Ramos (cell line): ENCODE measurements at regions not wholly inside any gene's neighbourhood (a gene's known extent, or its start where the extent isn't known, plus 50 kb on each side); places are given as distances from the start of the nearest gene placed in this dataset.

Source experiments
- in situ Hi-C: fragments of 300-500 bp; cut with MboI; formaldehyde crosslinking; loops from one replicate; pipeline ENCODE4 v1.14.3; 2022; ENCODE audit warnings: low sequenced_read_pairs; ENCODE audit not compliant: unreplicated experiment

DNA sequence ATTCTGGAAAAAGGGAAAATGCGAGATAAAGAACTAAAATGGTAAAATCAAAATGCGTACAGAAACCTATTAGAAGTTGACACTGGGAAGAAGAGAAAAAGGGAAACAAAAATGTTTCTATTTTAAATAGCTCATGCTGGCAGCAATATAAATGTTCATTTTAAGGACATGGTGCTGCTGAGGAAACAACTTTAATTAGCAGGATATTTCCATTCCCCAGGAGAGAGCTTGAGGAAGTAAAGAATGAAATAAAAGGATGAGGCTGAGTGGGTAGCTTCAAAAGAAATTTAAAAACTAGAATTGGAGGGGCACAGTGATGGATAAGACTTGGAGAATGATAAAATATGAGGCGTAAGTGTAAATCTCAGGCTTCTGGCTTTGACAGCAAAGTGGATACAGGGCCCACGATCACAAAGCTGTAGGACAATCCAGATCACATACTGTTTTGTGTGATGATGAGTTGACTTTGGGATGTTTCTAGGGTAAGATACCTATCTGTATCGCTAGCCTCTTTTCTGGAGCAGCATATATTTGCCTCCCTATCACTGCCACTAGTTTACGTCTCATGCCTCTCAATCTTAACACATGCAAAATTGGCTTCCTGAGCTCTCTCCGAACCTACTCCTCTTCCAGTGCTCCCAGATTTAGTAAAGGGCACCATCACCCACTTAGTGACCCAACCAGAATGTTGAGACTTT is 571.3 kb upstream of the MIR17HG start:
- in situ Hi-C loops = no loop called here

DNA sequence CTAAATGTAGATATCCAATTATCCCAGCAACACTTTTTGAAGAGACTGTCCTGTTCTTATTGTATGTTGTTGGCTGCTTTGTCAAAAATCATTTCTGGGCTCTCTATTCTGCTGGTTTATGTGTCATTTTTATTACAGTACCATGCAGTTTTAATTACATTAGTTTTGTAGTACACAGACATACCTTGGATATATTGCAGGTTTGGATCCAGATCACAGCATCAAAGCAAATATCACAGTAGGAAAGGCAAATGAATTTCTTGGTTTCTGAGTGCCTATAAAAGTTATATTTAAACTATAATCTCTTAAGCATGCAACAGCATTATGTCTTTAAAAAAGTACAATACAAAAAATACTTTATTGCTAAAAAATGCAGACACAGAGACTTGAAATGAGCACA is 564.2 kb upstream of the MIR17HG start:
- in situ Hi-C loops = no loop called here

DNA sequence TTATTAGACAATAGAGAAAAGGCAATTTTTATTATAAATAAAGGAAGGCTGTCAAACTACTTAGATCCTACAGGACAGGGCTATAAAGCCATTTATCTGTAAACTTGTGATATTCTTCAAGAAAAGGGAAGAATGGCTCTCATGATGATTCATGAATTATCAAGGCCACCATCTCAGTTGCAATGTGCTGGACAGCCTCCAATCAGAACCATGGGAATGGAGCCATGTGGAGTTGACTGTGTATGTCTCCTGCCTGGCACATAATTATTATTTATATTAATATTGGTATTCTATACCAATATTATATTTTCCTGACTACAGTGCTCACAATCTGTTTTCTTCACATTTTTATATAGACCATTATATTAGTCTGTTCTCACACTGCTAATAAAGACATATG is 560.5 kb upstream of the MIR17HG start:
- in situ Hi-C loops = no loop called here

DNA sequence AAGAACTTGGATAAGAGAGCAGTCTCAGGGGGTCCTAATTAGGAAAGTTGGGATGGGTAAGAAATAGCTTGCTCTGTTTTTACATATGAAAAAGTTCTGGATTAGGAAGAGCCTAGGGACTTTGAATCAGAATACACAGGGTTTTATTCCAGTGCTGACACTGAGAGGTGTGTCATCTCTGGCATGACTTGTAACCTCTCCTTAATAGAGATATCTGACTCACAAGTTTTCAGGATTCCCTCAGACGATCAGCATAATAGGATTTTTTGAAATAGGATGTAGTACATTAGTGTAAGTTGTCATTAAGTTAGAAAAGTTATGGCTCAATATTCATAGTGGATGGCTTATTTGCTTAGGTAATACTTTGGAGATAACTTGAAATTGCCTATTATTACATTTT is 555.2 kb upstream of the MIR17HG start:
- in situ Hi-C loops = no loop called here

DNA sequence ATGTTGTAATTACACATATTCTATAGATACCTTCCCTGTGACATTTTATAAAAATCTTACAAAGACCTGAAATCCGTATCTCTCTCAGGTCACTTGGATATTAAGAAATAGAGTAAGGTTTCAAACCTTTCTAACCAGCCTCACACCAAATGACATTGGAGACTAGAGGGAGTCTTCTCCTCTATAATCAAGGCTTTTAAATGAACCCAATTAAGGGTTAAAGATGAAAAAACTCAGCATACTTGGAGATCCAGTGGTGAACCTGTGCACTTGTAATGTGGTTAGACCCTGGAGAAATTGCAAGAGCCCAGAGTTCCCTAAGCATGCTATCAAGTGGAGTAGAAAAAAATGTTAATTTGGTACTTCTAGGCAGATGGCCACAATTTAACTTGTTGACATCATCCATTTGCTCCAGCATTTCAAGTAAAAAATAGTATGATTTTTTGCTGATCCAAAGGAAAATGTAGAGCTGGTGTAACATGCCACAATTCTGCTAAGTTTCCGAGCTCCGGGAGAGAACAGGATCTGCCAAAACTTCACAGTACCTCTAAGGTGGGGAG is 554.1 kb upstream of the MIR17HG start:
- in situ Hi-C loops = no loop called here

DNA sequence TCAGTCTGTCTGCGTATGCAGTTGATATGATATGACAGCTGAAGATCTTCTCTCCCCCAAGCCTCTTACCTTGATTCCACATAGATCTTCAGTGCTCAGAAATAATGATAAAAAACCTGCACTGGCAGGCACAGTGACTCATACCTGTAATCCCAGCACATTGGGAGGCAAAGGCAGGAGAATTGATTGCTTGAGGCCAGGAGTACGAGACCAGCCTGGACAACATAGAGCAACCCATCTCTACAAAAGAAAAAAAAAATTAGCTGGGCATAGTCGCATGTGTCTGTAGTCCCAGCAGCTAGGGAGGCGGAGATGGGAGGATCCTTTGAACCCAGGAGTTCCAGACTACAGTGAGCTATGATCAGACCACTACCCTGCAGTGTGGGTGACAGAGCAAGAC is 551.0 kb upstream of the MIR17HG start:
- in situ Hi-C loops = no loop called here

DNA sequence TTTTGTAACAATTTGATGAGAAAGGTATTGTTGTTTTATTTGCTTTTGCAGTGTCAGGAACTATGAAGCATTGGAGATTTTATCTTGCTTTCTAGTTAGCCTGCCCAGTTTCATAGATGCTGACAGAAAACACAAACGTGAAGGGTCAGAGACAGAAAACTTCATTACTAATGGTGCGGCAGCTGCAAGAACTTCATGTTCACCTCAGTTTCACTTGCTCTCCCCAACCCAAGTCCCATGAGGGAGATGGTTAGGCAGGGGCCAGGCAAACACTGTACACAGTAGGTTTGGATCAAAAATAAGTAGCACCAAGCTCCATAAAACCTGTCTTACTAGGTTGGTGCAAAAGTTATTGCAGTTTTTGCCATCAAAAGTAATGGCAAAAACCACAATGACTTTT is 550.2 kb upstream of the MIR17HG start:
- in situ Hi-C loops = no loop called here

DNA sequence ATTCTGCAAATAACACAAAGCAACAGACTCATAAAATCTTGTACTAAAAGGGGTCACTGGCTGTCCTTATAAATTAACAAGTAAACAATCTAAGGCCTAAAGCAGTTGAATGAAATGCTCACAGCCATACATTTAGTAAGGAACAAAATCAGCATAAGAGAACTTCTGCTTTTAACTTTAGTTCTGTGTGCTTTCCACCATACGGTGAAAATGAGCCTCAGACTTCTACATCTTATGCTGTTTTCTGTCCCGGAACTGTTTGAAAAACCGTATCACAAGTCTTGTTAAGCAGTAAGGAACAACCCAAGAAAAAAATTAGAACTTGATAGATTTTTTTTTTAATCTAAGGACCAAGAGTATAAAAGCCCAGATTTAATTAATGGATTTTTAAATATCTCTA is 549.1 kb upstream of the MIR17HG start:
- in situ Hi-C loops = no loop called here

DNA sequence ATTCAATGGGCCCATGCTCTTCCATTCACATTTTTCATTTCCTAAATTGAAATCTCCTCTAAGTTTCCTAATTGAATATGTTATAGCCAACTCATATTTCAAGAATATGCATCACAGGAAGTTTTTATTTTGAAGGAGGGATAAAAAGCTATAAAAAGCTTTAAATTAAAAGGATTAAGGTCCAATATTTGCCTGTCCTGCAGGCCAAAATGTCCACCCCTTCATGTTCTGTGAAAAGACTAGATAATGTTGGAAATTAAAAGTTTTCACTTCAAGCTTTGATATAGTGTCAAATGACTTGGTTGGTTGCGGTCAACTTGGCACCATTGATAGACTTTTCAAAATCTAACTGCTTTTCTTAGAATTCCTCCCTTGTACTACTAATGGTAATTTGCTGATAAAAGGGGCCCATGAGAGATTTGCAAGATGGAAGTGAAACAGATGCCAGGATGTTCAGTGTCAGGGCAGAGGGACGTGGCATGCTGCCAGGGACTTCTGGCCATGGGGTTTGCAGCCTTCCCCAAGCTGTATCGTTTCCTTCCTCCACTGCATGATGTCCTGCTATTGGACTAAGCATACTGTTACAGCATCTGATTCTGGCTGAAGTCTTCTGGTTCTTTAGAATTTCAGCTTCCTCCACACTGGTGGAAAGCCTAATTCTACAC is 547.3 kb upstream of the MIR17HG start:
- in situ Hi-C loops = no loop called here

DNA sequence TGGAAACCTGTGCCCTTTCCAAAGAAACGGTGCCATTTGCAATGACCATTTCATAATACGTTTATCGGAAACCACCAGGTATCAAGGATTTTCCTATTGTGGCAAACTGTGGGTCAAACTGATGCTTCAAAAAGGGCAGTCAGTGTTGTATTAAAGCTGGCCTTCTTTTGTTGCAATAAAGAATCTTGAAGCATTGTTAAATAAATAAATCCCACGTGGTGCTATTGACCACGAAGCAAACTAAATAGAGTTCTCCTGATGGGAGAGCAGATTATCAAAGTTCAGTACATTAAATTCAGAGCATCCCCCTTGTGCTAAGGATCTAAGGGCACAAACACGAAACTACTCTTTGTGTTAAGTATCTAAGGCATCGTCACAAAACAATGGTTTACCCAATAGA is 545.9 kb upstream of the MIR17HG start:
- in situ Hi-C loops = no loop called here

DNA sequence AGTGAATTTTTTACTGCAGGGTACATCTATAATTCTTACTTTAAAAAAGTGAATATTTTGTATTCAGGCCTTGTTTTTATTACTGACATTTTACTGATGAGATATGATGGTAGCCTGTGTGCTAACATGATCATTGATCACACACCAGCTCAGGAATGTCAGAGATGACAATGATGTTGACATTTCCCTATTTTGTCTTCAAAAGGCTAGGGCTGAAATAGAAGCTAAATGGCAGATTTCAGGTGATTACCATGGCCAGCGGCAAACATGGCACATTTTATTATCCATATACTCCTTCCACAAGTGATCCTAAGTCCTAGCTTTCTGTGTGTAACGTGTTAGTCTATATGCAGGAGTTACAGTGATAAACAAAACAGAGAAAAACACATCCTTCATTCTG is 544.3 kb upstream of the MIR17HG start:
- in situ Hi-C loops = no loop called here

DNA sequence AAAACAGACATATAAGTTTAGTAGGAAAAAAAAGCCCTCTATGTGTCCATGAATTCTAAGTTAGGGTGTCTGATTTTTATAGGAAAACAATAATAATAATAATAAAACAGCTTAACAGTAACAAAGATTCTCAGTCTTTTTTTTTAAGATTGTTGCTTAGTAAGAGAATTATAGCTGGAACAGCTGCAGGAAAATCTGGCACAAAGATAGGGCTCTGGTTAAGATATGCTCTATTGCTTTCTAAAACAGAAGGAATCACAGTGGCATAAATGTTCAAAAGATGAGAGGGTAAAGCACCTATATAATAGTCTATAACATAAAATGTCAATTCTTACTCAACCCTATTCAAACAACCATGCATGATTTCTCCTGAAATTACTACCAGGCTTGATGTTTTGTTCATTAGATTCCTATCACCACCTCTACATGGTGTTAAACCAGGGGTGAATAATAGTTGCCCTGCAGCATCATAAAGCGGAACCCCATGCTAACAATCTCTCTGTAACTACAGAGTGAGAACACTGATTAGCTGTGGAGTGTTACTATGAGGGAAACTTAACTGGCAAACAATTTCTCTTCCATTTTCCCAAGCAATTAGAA is 541.4 kb upstream of the MIR17HG start:
- in situ Hi-C loops = no loop called here

DNA sequence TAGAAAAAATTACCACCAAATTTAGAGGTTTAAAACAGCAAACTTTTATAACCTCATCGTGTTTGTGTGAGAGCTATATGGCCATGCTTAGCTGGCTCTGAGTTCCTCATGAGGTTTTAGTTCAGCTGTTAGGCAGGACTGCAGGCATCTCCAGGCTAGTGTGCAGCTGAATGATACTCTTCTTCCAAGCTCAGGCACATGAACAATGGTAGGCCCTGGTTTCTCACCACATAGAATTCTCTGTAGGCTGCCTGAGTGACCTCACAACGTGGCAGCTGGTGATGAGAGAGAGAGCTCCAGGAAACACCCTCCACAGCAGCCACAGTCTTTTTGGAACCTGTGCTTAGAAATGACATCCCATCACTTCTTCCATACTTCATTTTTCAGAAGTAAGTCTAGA is 540.6 kb upstream of the MIR17HG start:
- in situ Hi-C loops = no loop called here

DNA sequence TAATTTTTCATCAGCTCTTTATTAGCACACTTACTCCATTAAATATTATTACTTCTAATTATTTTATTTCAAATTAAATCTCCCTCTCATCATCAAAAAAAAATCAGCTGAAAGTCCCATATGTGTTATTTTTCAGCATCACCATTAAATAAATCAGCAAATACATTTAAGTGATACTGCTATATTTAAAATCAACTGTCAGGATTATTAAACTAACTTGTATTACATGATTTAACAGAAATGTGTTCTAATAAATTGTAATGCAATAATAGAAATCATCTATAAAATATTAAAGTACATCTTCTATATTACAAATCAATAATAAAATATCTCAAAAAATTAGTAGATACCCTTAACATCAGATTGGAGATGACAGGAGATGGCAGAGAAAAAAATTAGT is 538.6 kb upstream of the MIR17HG start:
- in situ Hi-C loops = no loop called here

DNA sequence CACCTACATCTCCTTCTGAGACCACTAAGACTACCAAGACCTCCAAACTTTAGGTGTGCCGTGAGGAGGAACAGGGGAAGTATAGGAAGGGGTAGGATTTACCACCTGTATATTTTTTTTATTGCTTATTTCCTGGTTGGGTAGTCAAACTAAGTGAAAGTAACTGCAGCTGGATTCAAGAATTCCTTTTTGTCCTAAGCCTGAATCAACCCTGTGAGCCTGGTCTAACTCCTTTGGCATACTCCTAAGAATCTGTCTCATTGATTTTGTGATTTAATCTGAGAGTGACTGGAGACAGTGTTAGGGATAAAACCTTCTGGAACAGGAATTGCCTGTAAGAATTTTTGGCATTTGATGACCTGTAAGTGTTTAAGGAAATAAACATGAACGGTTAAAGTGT is 523.5 kb upstream of the MIR17HG start:
- in situ Hi-C loops = no loop called here

DNA sequence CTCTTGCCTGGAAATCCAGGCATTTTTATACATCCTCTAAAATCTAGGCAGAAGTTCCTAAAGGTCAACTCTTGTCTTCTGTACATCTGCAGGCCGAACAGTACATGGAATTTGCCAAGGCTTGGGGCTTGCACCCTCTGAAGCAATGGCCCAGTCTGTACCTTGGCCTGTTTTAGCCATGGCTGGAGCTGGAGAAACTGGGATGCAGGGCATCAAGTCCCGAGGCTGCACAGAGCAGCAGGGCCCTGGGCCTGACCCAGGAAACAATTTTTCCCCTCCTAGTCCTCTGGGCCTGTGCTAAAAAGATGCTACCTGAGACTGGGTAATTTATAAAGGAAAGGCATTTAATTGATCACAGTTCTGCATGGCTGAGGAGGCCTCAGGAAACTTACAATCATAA is 520.8 kb upstream of the MIR17HG start:
- in situ Hi-C loops = no loop called here

DNA sequence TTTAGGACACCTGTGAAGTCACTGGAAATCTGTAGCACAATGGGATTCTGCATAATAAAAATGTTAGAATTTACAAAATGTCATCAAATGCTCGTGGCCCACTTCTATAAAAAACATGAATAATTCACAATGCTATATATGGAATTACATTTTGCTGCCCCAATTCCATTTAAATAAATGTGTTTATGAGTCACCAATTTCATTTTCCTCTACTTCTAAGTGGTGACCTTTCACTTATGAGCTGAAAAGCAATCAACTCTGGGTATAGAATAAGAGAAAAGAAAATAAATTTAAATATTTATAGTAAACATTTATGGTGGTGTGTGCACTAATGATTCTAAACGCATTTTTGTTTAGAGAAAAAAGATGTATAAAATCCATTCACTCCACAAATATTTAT is 516.7 kb upstream of the MIR17HG start:
- in situ Hi-C loops = no loop called here

DNA sequence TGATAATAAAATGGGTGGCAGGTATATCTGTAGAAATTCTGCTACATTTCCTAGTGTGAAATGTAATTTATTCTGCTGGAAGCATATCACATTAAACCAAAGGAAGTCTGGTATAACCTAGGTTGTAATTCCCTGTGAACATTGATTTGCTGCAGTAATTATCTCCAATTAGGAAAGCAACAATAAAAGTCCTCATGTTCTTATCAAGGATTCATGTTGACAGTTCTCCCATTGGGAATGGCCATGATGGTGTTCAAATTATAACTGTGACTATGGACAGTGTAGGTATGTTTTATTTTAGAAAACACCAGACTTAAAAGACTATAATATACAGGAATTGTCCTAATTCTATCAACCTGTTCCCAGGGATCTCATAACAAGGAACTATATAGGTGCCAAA is 513.5 kb upstream of the MIR17HG start:
- in situ Hi-C loops = no loop called here

DNA sequence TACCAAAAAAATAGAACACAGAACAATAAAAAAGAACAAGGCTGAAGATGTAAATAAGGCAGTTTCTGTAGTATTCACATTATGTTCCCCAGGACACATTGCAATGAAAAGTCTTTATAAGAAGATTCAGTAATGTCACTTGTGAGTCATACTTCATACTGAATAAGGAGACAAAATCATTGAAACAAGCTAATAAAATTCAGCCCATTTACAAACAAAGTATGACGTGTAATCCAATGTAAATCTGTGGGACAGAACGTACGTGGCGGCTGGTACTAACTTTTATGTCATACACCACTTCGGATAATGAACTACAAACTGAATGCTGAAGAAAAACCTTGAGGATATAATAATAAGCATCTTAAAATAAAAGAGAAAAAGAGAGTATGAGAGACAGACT is 512.8 kb upstream of the MIR17HG start:
- in situ Hi-C loops = no loop called here

DNA sequence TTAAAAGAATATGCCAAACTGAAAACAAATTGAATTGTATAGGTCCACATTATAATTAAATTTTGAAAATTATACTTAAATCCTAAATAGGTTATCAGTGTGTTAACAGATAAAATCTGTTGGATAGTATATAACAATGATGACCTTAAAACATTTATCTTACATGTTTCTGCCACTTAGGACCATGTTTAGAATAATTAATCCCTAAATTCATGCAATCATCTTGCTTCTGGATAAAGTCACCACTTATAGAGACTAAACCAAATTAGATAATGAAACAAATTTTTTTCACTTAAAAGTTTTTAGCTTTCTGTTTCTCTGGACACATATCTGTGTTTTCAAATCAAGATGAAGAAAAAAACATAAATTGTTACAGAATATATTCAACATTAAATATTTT is 511.7 kb upstream of the MIR17HG start:
- in situ Hi-C loops = no loop called here

DNA sequence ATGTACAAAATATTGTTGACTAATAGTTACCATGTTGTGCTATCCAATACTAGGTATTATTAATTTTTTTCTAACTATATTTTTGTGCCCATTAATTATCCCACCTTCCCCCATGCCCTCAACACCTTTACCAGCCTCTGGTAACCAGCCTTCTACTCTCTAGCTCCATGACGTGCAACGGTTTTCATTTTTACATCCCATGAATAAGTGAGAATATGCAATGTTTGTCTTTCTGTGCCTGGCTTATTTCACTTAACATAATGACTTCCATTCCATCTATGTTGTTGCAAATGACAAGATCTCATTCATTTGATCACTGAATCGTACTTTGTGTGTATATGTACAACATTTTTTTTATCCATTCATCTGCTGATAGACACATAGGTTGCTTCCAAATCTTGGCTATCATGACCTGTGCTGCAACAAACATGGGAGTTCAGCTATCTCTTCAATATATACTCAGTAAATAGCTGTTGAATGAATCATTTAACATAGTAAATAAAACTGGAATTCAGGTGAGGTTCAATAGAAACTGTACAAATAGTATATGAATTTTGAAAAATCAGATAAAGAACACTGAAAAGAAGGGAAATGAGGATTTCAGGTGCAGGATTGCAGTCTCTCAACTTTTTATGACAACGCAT is 509.0 kb upstream of the MIR17HG start:
- in situ Hi-C loops = no loop called here
